Dendritic cell treated with granulocyte-macrophage colony-stimulating factor and Interleukin-4, amounts not matched to agents 40 ng/mL and 50 ng/mL, for 4 days (primary cell): ENCODE measurements at regions not wholly inside any gene's neighbourhood (a gene's known extent, or its start where the extent isn't known, plus 50 kb on each side); places are given as distances from the start of the nearest gene placed in this dataset.

ENCODE experiments used
- H3K27ac Mint-ChIP-seq: one replicate; pipeline ENCODE4 v1.8.0; 2022; ENCODE audit warnings: mild to moderate bottlenecking, mixed read lengths
- H3K27me3 Mint-ChIP-seq: one replicate; pipeline ENCODE4 v1.8.0; 2022; ENCODE audit warnings: mild to moderate bottlenecking, mixed read lengths
- H3K36me3 Mint-ChIP-seq: one replicate; pipeline ENCODE4 v1.8.0; 2022; ENCODE audit warnings: low read depth, mixed read lengths
- H3K4me1 Mint-ChIP-seq: one replicate; pipeline ENCODE4 v1.8.0; 2022; ENCODE audit warnings: low read depth, mixed read lengths
- H3K4me3 Mint-ChIP-seq: one replicate; pipeline ENCODE4 v1.8.0; 2022; ENCODE audit warnings: mild to moderate bottlenecking, moderate library complexity, mixed read lengths
- H3K9me3 Mint-ChIP-seq: one replicate; pipeline ENCODE4 v1.8.0; 2022; ENCODE audit warnings: mixed read lengths
- intact Hi-C: fragments of 100-400 bp; cut with micrococcal nuclease; formaldehyde crosslinking; loops from one replicate; pipeline ENCODE4 v1.15.0; 2022

- Mint-ChIP-seq H3K4me1 (no peaks in the 10 kb centered on the region), H3K36me3 (no peaks in the 10 kb centered on the region), H3K27ac (no peak overlapping the region), H3K27me3 (no peaks in the 10 kb centered on the region), H3K4me3 (no peak overlapping the region), H3K9me3 (no peaks in the 10 kb centered on the region)
- intact Hi-C loops, result no loop called here
Measured at GRCh38 chr20:54717983-54718382, 242.6 kb downstream of the DOK5 start.

GRCh38 chr20:54716790-54717189 lies 241.4 kb downstream of the DOK5 start:
- Mint-ChIP-seq H3K27ac (no peak overlapping the region), H3K36me3 (no peaks in the 10 kb centered on the region), H3K9me3 (no peaks in the 10 kb centered on the region), H3K4me3 (no peak overlapping the region), H3K27me3 (no peaks in the 10 kb centered on the region), H3K4me1 (no peaks in the 10 kb centered on the region)
- intact Hi-C loops, result no loop called here

- no peaks in the 10 kb centered on the region for H3K36me3 Mint-ChIP-seq
Measured at GRCh38 chr20:54716174-54716747, 240.9 kb downstream of the DOK5 start.

GRCh38 chr20:54714817-54715216 lies 239.4 kb downstream of the DOK5 start:
- H3K27ac Mint-ChIP-seq, result no peak overlapping the region
- no peaks in the 10 kb centered on the region for H3K9me3 Mint-ChIP-seq
- intact Hi-C loops, result no loop called here
- H3K36me3 Mint-ChIP-seq, result no peaks in the 10 kb centered on the region
- no peaks in the 10 kb centered on the region for H3K27me3 Mint-ChIP-seq
- H3K4me1 Mint-ChIP-seq, result no peaks in the 10 kb centered on the region
- no peak overlapping the region for H3K4me3 Mint-ChIP-seq

More at GRCh38 chr20:54716174-54716747, 240.9 kb downstream of the DOK5 start:
- intact Hi-C loops, result no loop called here
- Mint-ChIP-seq H3K4me3 (no peak overlapping the region), H3K27ac (no peak overlapping the region), H3K4me1 (no peaks in the 10 kb centered on the region), H3K27me3 (no peaks in the 10 kb centered on the region), H3K9me3 (no peaks in the 10 kb centered on the region)

- intact Hi-C loops, result no loop called here
- no peak overlapping the region for H3K27ac Mint-ChIP-seq
- no peaks in the 10 kb centered on the region for H3K4me1 Mint-ChIP-seq
- no peak overlapping the region for H3K4me3 Mint-ChIP-seq
- no peaks in the 10 kb centered on the region for H3K36me3 Mint-ChIP-seq
- H3K9me3 Mint-ChIP-seq, result no peaks in the 10 kb centered on the region
- no peaks in the 10 kb centered on the region for H3K27me3 Mint-ChIP-seq
Measured at GRCh38 chr20:54713727-54714126, 238.3 kb downstream of the DOK5 start.

GRCh38 chr20:54711071-54711470 lies 235.7 kb downstream of the DOK5 start:
- H3K27me3 Mint-ChIP-seq, result no peaks in the 10 kb centered on the region
- no peak overlapping the region for H3K4me3 Mint-ChIP-seq
- H3K4me1 Mint-ChIP-seq, result no peaks in the 10 kb centered on the region
- H3K27ac Mint-ChIP-seq, result no peak overlapping the region
- H3K9me3 Mint-ChIP-seq, result no peaks in the 10 kb centered on the region
- intact Hi-C loops, result no loop called here
- H3K36me3 Mint-ChIP-seq, result no peaks in the 10 kb centered on the region

GRCh38 chr20:54710341-54710740 lies 234.9 kb downstream of the DOK5 start:
- Mint-ChIP-seq H3K4me1 (no peaks in the 10 kb centered on the region), H3K27ac (no peak overlapping the region), H3K27me3 (no peaks in the 10 kb centered on the region), H3K9me3 (no peaks in the 10 kb centered on the region), H3K4me3 (no peak overlapping the region), H3K36me3 (no peaks in the 10 kb centered on the region)
- intact Hi-C loops, result no loop called here

- intact Hi-C loops, result no loop called here
- no peaks in the 10 kb centered on the region for H3K4me1 Mint-ChIP-seq
- no peak overlapping the region for H3K27ac Mint-ChIP-seq
- H3K27me3 Mint-ChIP-seq, result no peaks in the 10 kb centered on the region
- H3K36me3 Mint-ChIP-seq, result no peaks in the 10 kb centered on the region
- no peaks in the 10 kb centered on the region for H3K9me3 Mint-ChIP-seq
- no peak overlapping the region for H3K4me3 Mint-ChIP-seq
Measured at GRCh38 chr20:54708229-54708628, 232.8 kb downstream of the DOK5 start.

GRCh38 chr20:54707801-54708200 lies 232.4 kb downstream of the DOK5 start:
- Mint-ChIP-seq H3K27me3 (no peaks in the 10 kb centered on the region), H3K27ac (no peak overlapping the region), H3K36me3 (no peaks in the 10 kb centered on the region), H3K4me1 (no peaks in the 10 kb centered on the region), H3K4me3 (no peak overlapping the region), H3K9me3 (no peaks in the 10 kb centered on the region)
- intact Hi-C loops, result no loop called here

- intact Hi-C loops, result no loop called here
- Mint-ChIP-seq H3K36me3 (no peaks in the 10 kb centered on the region), H3K27me3 (no peaks in the 10 kb centered on the region), H3K4me1 (no peaks in the 10 kb centered on the region), H3K27ac (no peak overlapping the region), H3K9me3 (no peaks in the 10 kb centered on the region), H3K4me3 (no peak overlapping the region)
Measured at GRCh38 chr20:54706581-54706980, 231.2 kb downstream of the DOK5 start.

GRCh38 chr20:54704032-54704635 lies 228.7 kb downstream of the DOK5 start:
- no peaks in the 10 kb centered on the region for H3K27me3 Mint-ChIP-seq
- no peaks in the 10 kb centered on the region for H3K4me1 Mint-ChIP-seq
- H3K36me3 Mint-ChIP-seq, result no peaks in the 10 kb centered on the region
- no peak overlapping the region for H3K4me3 Mint-ChIP-seq
- no peak overlapping the region for H3K27ac Mint-ChIP-seq
- intact Hi-C loops, result no loop called here
- H3K9me3 Mint-ChIP-seq, result no peaks in the 10 kb centered on the region
